T-helper 1 cell treated with Interleukin-12 subunit alpha and Interleukin-12 subunit beta and Interleukin-4 antibody, amounts not matched to agents 30 μg/mL and 1 μg/mL, for 36 hours (primary cell): ENCODE measurements at regions not wholly inside any gene's neighbourhood (a gene's known extent, or its start where the extent isn't known, plus 50 kb on each side); places are given as distances from the start of the nearest gene placed in this dataset.

Experiments
- H3K27ac Mint-ChIP-seq: one replicate; pipeline ENCODE4 v1.8.0; 2021; ENCODE audit warnings: mild to moderate bottlenecking, mixed read lengths
- H3K27me3 Mint-ChIP-seq: one replicate; pipeline ENCODE4 v1.8.0; 2021; ENCODE audit warnings: low read depth, mixed read lengths
- H3K36me3 Mint-ChIP-seq: one replicate; pipeline ENCODE4 v1.8.0; 2021; ENCODE audit warnings: low read depth, mixed read lengths
- H3K4me1 Mint-ChIP-seq: one replicate; pipeline ENCODE4 v1.8.0; 2021; ENCODE audit warnings: low read depth, mixed read lengths
- H3K4me3 Mint-ChIP-seq: one replicate; pipeline ENCODE4 v1.8.0; 2021; ENCODE audit warnings: mild to moderate bottlenecking, moderate library complexity, mixed read lengths
- H3K9me3 Mint-ChIP-seq: one replicate; pipeline ENCODE4 v1.8.0; 2021; ENCODE audit warnings: mixed read lengths

DNA sequence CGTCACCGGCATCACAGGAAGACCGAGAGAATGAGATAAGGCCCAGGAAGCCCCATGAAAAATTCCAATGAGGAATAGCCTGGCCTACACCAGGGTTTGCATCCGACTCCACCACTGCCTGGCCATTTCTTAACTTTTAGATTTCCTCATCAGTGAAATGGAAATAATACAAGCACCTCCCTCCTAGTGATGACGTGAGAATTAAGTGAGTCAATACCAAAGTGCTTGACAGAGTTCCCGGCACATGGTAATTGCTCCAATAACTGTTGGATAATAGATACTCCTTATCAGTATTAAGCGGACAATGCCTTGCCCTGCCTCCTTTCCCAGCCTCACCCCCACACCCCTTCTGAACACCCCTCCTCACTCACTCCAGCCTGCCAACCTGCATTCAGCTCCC lies 105.4 kb downstream of the TLE3 start:
- no peaks in the 10 kb centered on the region for H3K36me3 Mint-ChIP-seq
- H3K9me3 Mint-ChIP-seq, result no peaks in the 10 kb centered on the region
- H3K4me3 Mint-ChIP-seq, result no peak overlapping the region
- no peaks in the 10 kb centered on the region for H3K4me1 Mint-ChIP-seq
- peaks cover 31% of the 10 kb centered on the region for H3K27me3 Mint-ChIP-seq
- H3K27ac Mint-ChIP-seq, result no peak overlapping the region

DNA sequence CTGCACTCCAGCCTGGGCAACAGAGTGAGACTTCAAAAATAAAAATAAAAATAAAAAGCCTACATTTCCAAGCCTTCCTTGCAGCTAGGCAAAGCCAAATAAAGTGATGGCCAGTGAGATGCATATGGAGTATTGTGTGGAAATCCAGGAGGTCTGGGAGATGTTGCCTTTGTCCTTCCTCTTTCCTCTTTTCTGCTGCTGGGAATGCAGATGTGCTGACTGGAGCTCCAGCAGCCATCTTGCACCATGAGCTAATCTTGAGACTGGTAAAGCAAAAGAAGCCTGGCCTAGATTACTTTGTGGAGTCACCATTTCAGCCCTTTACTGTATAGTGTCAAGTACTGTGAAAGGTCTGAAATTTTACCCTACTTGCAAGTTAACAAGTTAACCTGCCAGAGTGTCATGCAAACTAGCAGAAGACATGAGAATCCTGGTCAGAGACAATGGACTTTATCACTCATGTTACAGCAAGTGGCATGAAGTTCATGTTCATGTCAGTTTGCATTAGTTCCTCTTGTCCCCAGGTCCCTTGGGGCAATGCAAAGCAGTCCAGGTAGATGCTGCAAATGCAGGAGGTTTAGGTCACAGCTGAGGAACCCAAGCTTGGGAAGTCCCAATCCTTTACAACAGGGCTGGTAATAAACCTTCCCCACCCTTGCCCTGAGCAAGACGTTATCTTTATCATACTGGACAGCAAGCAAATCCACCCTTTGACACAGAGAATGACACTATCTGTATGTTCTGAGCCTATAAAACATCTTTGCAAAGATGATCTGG lies 103.1 kb downstream of the TLE3 start:
- Mint-ChIP-seq H3K4me1 (no peaks in the 10 kb centered on the region), H3K27ac (no peak overlapping the region), H3K4me3 (no peak overlapping the region), H3K36me3 (no peaks in the 10 kb centered on the region), H3K9me3 (no peaks in the 10 kb centered on the region), H3K27me3 (peaks cover 22% of the 10 kb centered on the region)

DNA sequence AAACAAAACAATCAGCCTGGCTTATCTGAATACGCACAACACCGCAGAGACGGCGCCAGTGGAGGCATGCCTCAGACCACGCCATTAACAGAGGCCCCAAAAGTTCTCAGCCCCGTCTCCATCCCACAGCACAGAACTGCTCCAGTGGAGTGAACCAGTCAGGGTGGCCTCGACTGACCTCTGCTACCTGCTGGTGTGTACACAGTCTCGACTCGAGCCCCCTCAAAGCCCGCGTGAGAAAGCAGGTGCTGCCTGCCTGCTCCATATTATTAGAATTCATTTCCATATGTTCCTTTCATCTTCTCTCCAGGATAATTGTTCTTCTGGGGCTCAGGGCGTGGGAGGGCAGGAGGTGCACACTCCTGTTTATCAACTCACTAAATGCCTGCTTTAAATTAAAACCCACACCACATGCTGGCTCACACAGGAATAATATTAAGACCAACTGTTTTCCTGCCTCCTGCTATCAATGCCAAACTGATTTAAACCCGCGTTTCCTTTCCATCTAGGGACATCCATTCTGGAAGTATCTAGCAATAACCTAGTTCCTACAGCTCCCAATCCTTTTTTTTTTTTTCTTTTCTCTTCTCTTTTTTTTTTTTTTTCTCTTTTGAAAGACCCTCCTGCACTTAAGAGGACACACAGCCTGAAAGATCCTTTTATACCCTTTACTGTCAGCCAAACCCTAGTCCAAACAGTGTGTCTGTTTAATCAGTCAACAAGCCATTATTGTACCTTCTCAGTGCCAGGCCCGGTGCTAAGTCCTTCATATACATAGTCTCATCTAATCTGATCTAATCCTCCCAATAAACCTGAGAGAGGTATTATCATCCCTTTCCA lies 101.2 kb downstream of the TLE3 start:
- H3K9me3 Mint-ChIP-seq, result no peaks in the 10 kb centered on the region
- H3K4me1 Mint-ChIP-seq, result no peaks in the 10 kb centered on the region
- no peak overlapping the region for H3K4me3 Mint-ChIP-seq
- no peaks in the 10 kb centered on the region for H3K36me3 Mint-ChIP-seq
- peaks cover 23% of the 10 kb centered on the region for H3K27me3 Mint-ChIP-seq
- no peak overlapping the region for H3K27ac Mint-ChIP-seq

DNA sequence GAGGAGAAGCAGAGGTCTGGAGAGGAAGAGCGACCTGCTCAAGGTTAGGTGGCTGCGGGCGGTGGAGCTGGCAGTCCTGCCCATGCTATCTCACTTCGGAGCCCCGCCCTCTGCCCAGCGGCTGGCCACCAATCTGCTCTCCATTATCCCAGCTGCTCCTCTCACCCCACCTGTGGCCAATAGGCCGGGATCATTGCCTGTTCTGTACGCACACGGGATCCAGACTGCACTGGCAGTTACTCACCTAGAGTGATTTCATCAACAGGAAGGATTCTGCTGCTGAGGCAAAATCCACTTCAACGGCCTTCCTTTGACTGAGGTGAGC lies 100.6 kb downstream of the TLE3 start:
- Mint-ChIP-seq H3K4me1 (no peaks in the 10 kb centered on the region), H3K9me3 (no peaks in the 10 kb centered on the region), H3K36me3 (no peaks in the 10 kb centered on the region), H3K27me3 (peaks cover 29% of the 10 kb centered on the region), H3K4me3 (no peak overlapping the region), H3K27ac (no peak overlapping the region)
